ENCODE measurements at regions not wholly inside any gene's neighbourhood (a gene's known extent, or its start where the extent isn't known, plus 50 kb on each side); places are given as distances from the start of the nearest gene placed in this dataset.

DNA sequence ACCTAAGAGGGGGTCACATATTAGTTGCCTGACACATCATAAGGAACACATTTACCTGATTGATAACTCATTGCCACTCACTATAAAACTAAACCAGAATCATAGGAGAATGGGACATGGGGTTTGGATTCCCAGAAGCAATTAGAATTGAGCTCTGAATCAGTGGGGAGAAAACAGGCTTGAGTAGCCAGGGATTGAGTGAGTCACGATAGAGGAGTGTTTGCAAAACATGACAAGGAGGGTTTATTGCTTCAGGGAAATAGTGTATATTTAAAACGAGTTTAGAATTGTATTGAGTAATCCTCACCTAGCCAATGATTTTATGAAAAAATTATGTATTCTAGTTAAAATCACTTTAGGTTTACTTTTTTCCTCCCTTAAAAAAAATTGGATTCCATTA lies 101.1 kb upstream of the THRB start:
- TF ChIP-seq POLR2A (IDR thresholded peaks at IDR 0.05; ENCODE audit: extremely low read depth, insufficient read length), result no peak
- TF ChIP-seq, protein P1, sequence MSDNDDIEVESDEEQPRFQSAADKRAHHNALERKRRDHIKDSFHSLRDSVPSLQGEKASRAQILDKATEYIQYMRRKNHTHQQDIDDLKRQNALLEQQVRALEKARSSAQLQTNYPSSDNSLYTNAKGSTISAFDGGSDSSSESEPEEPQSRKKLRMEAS (IDR thresholded peaks at IDR 0.05; ENCODE audit: low read depth, low read length), result no peak

All from NB4 (cell line).